Esophagus squamous epithelium (tissue), 4 donors: ENCODE measurements at regions not wholly inside any gene's neighbourhood (a gene's known extent, or its start where the extent isn't known, plus 50 kb on each side); places are given as distances from the start of the nearest gene placed in this dataset.

Experiments used
- POLR2A ChIP-seq, 4 donors: fragments of 450-650 bp; IDR thresholded peaks; one replicate each; pipeline ENCODE4 v1.6.1; 2017; ENCODE audit warnings: antibody characterized with exemption in 4 of 4, mild to moderate bottlenecking in 4 of 4, moderate library complexity in 3 of 4
- TF ChIP-seq, protein P1 (sequence below), 6 experiments: fragments of 450-650 bp in 4 of 6; fragments of 200-600 bp in 2 of 6; sonication (generic) in 2 of 6; IDR thresholded peaks; one replicate each; pipeline ENCODE4 v1.5.1; 2016 to 2019; ENCODE audit warnings: antibody characterized with exemption in 6 of 6, mild to moderate bottlenecking in 4 of 6, moderate library complexity in 4 of 6

DNA sequence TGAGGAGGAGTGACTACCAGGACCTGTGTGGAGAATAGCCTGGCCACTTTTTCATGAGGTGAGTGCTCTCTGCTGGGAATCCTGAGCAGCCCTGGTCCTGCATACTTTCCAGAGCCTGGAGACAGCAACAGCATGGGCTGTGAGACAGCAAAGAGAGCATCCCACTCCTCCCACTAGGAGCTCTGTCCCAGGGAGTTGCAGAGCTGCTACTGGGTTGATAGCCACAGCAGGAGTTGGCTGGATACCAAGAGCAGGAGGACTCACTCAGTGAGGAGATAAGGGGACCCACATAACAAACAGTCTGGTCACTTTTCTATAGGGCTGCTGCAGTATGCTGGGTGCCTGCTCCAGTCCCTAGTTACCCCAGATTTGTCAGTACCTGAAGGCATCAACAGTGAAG, 439.3 kb upstream of the CDH8 start:
- no peak for TF ChIP-seq POLR2A (IDR thresholded peaks at IDR 0.05)
- TF ChIP-seq, protein P1, sequence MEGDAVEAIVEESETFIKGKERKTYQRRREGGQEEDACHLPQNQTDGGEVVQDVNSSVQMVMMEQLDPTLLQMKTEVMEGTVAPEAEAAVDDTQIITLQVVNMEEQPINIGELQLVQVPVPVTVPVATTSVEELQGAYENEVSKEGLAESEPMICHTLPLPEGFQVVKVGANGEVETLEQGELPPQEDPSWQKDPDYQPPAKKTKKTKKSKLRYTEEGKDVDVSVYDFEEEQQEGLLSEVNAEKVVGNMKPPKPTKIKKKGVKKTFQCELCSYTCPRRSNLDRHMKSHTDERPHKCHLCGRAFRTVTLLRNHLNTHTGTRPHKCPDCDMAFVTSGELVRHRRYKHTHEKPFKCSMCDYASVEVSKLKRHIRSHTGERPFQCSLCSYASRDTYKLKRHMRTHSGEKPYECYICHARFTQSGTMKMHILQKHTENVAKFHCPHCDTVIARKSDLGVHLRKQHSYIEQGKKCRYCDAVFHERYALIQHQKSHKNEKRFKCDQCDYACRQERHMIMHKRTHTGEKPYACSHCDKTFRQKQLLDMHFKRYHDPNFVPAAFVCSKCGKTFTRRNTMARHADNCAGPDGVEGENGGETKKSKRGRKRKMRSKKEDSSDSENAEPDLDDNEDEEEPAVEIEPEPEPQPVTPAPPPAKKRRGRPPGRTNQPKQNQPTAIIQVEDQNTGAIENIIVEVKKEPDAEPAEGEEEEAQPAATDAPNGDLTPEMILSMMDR (IDR thresholded peaks at IDR 0.05), result no peak
